Liver (tissue), 8 donors: ENCODE measurements at regions not wholly inside any gene's neighbourhood (a gene's known extent, or its start where the extent isn't known, plus 50 kb on each side); places are given as distances from the start of the nearest gene placed in this dataset.

Source experiments
- DNase-seq: peaks from one replicate; pipeline ENCODE4 v3.0.0-alpha.2; 2017; ENCODE audit warnings: low spot score
- H3K27ac ChIP-seq, 2 donors: one replicate each; pipeline ENCODE4 v1.7.0; 2013; ENCODE audit warnings: inconsistent platforms in 2 of 2, low read length in 2 of 2, control low read depth in 1 of 2, low read depth in 1 of 2, mild to moderate bottlenecking in 1 of 2
- H3K27me3 ChIP-seq, 4 donors: one replicate each; pipeline versions ENCODE4 v1.6.1 to v1.7.0; 2013; ENCODE audit warnings: low read length in 3 of 4, inconsistent platforms in 1 of 4, mild to moderate bottlenecking in 1 of 4, moderate library complexity in 1 of 4; ENCODE audit not compliant: control insufficient read depth in 4 of 4, insufficient read depth in 4 of 4
- H3K36me3 ChIP-seq, 4 donors: one replicate each; pipeline versions ENCODE4 v1.6.1 to v1.7.0; 2013; ENCODE audit warnings: low read length in 3 of 4, mild to moderate bottlenecking in 3 of 4, low read depth in 1 of 4, moderate library complexity in 1 of 4; ENCODE audit not compliant: control insufficient read depth in 4 of 4, insufficient read depth in 3 of 4
- H3K4me1 ChIP-seq, 4 donors: one replicate each; pipeline versions ENCODE4 v1.6.1 to v1.7.0; 2013; ENCODE audit warnings: low read length in 3 of 4, mild to moderate bottlenecking in 3 of 4, moderate library complexity in 1 of 4; ENCODE audit not compliant: control insufficient read depth in 4 of 4, insufficient read depth in 4 of 4
- H3K4me3 ChIP-seq, 3 donors: one replicate each; pipeline versions ENCODE4 v1.6.1 to v1.7.0; 2013; ENCODE audit warnings: low read length in 3 of 3, control low read depth in 1 of 3, low read depth in 1 of 3, mild to moderate bottlenecking in 1 of 3
- H3K9ac ChIP-seq, 2 donors: one replicate each; pipeline ENCODE4 v1.7.0; 2013; ENCODE audit warnings: low read length in 2 of 2, mild to moderate bottlenecking in 2 of 2, moderate library complexity in 2 of 2, control low read depth in 1 of 2, low read depth in 1 of 2
- H3K9me3 ChIP-seq, 4 donors: one replicate each; pipeline versions ENCODE4 v1.6.1 to v1.7.0; 2013; ENCODE audit warnings: low read length in 3 of 4; ENCODE audit not compliant: control insufficient read depth in 4 of 4
- EGR1 ChIP-seq, 2 donors: IDR thresholded peaks; 2 replicates each; pipeline ENCODE4 v1.6.1; 2016 to 2018; ENCODE audit warnings: antibody characterized with exemption in 2 of 2, low read depth in 2 of 2
- FOXA1 ChIP-seq: IDR thresholded peaks from 2 replicates; pipeline ENCODE4 v1.6.1; 2016; ENCODE audit warnings: antibody characterized with exemption
- FOXA2 ChIP-seq: IDR thresholded peaks from 2 replicates; pipeline ENCODE4 v1.6.1; 2016; ENCODE audit warnings: antibody characterized with exemption
- GABPA ChIP-seq, 2 donors: IDR thresholded peaks in 1 of 2; conservative IDR thresholded peaks in 1 of 2; 2 replicates each; pipeline ENCODE4 v1.6.1; 2016; ENCODE audit warnings: antibody characterized with exemption in 2 of 2, mild to moderate bottlenecking in 1 of 2, moderate library complexity in 1 of 2
- HNF4G ChIP-seq: IDR thresholded peaks from 2 replicates; pipeline ENCODE4 v1.6.1; 2016; ENCODE audit warnings: antibody characterized with exemption
- JUND ChIP-seq, 2 donors: IDR thresholded peaks; 2 replicates each; pipeline ENCODE4 v1.6.1; 2016; ENCODE audit warnings: antibody characterized with exemption in 2 of 2
- NR2F2 ChIP-seq: IDR thresholded peaks from 2 replicates; pipeline ENCODE4 v1.6.1; 2016; ENCODE audit warnings: antibody characterized with exemption
- RAD21 ChIP-seq, 2 donors: IDR thresholded peaks; 2 replicates each; pipeline ENCODE4 v1.6.1; 2016; ENCODE audit warnings: antibody characterized with exemption in 2 of 2, mild to moderate bottlenecking in 2 of 2
- RXRA ChIP-seq, 2 donors: IDR thresholded peaks; 2 replicates each; pipeline ENCODE4 v1.6.1; 2017 to 2018; ENCODE audit warnings: antibody characterized with exemption in 2 of 2, mild to moderate bottlenecking in 1 of 2
- SP1 ChIP-seq: IDR thresholded peaks from 2 replicates; pipeline ENCODE4 v1.6.1; 2018; ENCODE audit warnings: antibody characterized with exemption, mild to moderate bottlenecking
- TAF1 ChIP-seq: conservative IDR thresholded peaks from 2 replicates; pipeline ENCODE4 v1.6.1; 2016; ENCODE audit warnings: antibody characterized with exemption, mild to moderate bottlenecking
- YY1 ChIP-seq: IDR thresholded peaks from 2 replicates; pipeline ENCODE4 v1.6.1; 2016; ENCODE audit warnings: antibody characterized with exemption, mild to moderate bottlenecking
- WGBS: extraction: QIAGEN DNeasy Blood & Tissue Kit; methylation state at CpG from one replicate; pipeline ENCODE4 v1.1.7; 2013; 5-methylcytosine and 5-hydroxymethylcytosine counted together
- TF ChIP-seq, protein P1 (sequence below): fragments of 150-350 bp; IDR thresholded peaks from 2 replicates; pipeline ENCODE4 v1.5.1; 2017; ENCODE audit warnings: improper control_type of control experiment, low read depth, low read length; ENCODE audit not compliant: missing input control
- TF ChIP-seq, protein P2 (sequence below): IDR thresholded peaks from 2 replicates; pipeline ENCODE4 v1.6.1; 2016; ENCODE audit warnings: antibody characterized with exemption
- TF ChIP-seq, protein P3 (sequence below): IDR thresholded peaks from 2 replicates; pipeline ENCODE4 v1.6.1; 2016; ENCODE audit warnings: antibody characterized with exemption
- TF ChIP-seq, protein P4 (sequence below): IDR thresholded peaks from 2 replicates; pipeline ENCODE4 v1.6.1; 2016; ENCODE audit warnings: antibody characterized with exemption
- TF ChIP-seq, protein P5 (sequence below): IDR thresholded peaks from 2 replicates; pipeline ENCODE4 v1.6.1; 2016; ENCODE audit warnings: antibody characterized with exemption, mild to moderate bottlenecking
- donor health status: healthy.
- donor health status: healthy.
- donor health status: healthy.
- donor health status: healthy.
- donor health status: healthy.

DNA sequence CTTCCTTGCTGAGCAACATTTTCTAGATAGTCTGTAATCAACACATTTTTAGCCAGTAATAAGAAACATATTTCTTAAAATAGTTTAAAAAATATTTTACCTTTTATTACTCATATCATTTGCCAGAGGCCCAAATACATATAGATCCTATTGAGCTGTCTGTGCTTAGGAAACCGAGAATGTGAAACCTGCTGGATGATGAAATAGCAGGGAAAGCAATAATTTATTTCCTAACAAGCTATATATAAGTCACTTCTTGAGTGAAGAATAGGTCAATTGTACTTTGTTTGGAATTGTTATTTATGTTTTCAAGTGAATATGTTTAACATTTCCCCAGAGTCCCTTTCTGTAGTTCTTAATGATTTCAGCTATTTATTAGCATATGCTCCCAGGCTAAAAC lies 339.9 kb upstream of the TMPRSS15 start:
- DNase-seq = no peak
- H3K9me3 ChIP-seq = no peaks in the 10 kb centered on the region

DNA sequence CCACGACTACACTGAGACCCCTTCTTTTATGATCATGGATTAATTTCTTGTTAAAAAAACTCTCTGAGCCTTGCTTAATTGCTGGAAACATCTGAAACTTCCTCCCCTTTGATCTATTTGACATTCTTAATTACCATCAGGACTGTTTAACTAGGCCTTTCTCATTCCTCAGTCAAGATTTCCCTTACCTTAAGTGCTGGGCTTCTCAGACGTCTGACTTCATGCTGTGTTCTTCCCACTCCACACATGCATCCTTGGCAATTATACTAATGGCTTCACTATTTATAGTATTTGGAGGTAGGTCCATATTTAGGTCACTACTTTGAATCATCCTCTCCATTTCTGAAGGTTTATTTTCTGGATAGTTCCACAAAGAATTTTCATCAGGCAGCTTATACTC lies 341.3 kb upstream of the TMPRSS15 start:
- H3K36me3 ChIP-seq = no peaks in the 10 kb centered on the region
- H3K9ac ChIP-seq = no peak overlapping the region
- H3K9me3 ChIP-seq = no peaks in the 10 kb centered on the region
- no peak for DNase-seq
- no peaks in the 10 kb centered on the region for H3K27me3 ChIP-seq
- 28% methylated on average over 2 of the region's 2 CpGs for WGBS
- no peaks in the 10 kb centered on the region for H3K4me1 ChIP-seq
- no peak overlapping the region for H3K27ac ChIP-seq
- no peak overlapping the region for H3K4me3 ChIP-seq
- TF ChIP-seq FOXA1 = no peak
- no peak for TF ChIP-seq GABPA (IDR thresholded peaks at IDR 0.05 in 1 of 2, conservative IDR thresholded peaks at IDR 0.05 in 1 of 2)
- TF ChIP-seq, protein P1, sequence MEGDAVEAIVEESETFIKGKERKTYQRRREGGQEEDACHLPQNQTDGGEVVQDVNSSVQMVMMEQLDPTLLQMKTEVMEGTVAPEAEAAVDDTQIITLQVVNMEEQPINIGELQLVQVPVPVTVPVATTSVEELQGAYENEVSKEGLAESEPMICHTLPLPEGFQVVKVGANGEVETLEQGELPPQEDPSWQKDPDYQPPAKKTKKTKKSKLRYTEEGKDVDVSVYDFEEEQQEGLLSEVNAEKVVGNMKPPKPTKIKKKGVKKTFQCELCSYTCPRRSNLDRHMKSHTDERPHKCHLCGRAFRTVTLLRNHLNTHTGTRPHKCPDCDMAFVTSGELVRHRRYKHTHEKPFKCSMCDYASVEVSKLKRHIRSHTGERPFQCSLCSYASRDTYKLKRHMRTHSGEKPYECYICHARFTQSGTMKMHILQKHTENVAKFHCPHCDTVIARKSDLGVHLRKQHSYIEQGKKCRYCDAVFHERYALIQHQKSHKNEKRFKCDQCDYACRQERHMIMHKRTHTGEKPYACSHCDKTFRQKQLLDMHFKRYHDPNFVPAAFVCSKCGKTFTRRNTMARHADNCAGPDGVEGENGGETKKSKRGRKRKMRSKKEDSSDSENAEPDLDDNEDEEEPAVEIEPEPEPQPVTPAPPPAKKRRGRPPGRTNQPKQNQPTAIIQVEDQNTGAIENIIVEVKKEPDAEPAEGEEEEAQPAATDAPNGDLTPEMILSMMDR = no peak
- TF ChIP-seq TAF1 = no peak
- TF ChIP-seq JUND (IDR thresholded peaks at IDR 0.05) = no peak
- no peak for TF ChIP-seq HNF4G
- TF ChIP-seq EGR1 (IDR thresholded peaks at IDR 0.05; ENCODE audit: low read depth in 2 of 2) = no peak
- TF ChIP-seq SP1 = no peak
- TF ChIP-seq, protein P2, sequence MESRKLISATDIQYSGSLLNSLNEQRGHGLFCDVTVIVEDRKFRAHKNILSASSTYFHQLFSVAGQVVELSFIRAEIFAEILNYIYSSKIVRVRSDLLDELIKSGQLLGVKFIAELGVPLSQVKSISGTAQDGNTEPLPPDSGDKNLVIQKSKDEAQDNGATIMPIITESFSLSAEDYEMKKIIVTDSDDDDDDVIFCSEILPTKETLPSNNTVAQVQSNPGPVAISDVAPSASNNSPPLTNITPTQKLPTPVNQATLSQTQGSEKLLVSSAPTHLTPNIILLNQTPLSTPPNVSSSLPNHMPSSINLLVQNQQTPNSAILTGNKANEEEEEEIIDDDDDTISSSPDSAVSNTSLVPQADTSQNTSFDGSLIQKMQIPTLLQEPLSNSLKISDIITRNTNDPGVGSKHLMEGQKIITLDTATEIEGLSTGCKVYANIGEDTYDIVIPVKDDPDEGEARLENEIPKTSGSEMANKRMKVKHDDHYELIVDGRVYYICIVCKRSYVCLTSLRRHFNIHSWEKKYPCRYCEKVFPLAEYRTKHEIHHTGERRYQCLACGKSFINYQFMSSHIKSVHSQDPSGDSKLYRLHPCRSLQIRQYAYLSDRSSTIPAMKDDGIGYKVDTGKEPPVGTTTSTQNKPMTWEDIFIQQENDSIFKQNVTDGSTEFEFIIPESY = no peak
- TF ChIP-seq, protein P3, sequence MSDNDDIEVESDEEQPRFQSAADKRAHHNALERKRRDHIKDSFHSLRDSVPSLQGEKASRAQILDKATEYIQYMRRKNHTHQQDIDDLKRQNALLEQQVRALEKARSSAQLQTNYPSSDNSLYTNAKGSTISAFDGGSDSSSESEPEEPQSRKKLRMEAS = no peak
- no peak for TF ChIP-seq FOXA2
- TF ChIP-seq RAD21 (IDR thresholded peaks at IDR 0.05) = no peak
- no peak for TF ChIP-seq NR2F2
- TF ChIP-seq, protein P4, sequence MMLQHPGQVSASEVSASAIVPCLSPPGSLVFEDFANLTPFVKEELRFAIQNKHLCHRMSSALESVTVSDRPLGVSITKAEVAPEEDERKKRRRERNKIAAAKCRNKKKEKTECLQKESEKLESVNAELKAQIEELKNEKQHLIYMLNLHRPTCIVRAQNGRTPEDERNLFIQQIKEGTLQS = no peak
- TF ChIP-seq, protein P5, sequence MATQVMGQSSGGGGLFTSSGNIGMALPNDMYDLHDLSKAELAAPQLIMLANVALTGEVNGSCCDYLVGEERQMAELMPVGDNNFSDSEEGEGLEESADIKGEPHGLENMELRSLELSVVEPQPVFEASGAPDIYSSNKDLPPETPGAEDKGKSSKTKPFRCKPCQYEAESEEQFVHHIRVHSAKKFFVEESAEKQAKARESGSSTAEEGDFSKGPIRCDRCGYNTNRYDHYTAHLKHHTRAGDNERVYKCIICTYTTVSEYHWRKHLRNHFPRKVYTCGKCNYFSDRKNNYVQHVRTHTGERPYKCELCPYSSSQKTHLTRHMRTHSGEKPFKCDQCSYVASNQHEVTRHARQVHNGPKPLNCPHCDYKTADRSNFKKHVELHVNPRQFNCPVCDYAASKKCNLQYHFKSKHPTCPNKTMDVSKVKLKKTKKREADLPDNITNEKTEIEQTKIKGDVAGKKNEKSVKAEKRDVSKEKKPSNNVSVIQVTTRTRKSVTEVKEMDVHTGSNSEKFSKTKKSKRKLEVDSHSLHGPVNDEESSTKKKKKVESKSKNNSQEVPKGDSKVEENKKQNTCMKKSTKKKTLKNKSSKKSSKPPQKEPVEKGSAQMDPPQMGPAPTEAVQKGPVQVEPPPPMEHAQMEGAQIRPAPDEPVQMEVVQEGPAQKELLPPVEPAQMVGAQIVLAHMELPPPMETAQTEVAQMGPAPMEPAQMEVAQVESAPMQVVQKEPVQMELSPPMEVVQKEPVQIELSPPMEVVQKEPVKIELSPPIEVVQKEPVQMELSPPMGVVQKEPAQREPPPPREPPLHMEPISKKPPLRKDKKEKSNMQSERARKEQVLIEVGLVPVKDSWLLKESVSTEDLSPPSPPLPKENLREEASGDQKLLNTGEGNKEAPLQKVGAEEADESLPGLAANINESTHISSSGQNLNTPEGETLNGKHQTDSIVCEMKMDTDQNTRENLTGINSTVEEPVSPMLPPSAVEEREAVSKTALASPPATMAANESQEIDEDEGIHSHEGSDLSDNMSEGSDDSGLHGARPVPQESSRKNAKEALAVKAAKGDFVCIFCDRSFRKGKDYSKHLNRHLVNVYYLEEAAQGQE = no peak

More for the DNA sequence above, 339.9 kb upstream of the TMPRSS15 start:
- no peak overlapping the region for H3K27ac ChIP-seq
- 54% methylated on average over 1 of the region's 1 CpG for WGBS
- H3K4me3 ChIP-seq = no peak overlapping the region
- H3K9ac ChIP-seq = no peak overlapping the region
- TF ChIP-seq FOXA2 (no peak), JUND (IDR thresholded peaks at IDR 0.05) (no peak), FOXA1 (no peak), YY1 (no peak), RAD21 (IDR thresholded peaks at IDR 0.05) (no peak), RXRA (IDR thresholded peaks at IDR 0.05) (no peak), SP1 (no peak)
- TF ChIP-seq, protein P1 = no peak
- TF ChIP-seq, protein P2 = no peak
- TF ChIP-seq, protein P3 = no peak
- H3K4me1 ChIP-seq = no peaks in the 10 kb centered on the region
- H3K27me3 ChIP-seq = no peaks in the 10 kb centered on the region
- H3K36me3 ChIP-seq = no peaks in the 10 kb centered on the region
